Spleen (tissue), 11 donors: ENCODE measurements at regions not wholly inside any gene's neighbourhood (a gene's known extent, or its start where the extent isn't known, plus 50 kb on each side); places are given as distances from the start of the nearest gene placed in this dataset.

Experiments used
- DNase-seq: peaks from one replicate; pipeline ENCODE4 v3.0.0-alpha.2; 2020
- H3K27ac ChIP-seq, 8 donors: fragments of 200-600 bp; sonication (generic) in 7 of 8; 1 replicate in 4 of 8; 2 replicates in 4 of 8; pipeline versions ENCODE4 v1.5.0 to v1.8.0; 2016 to 2021; ENCODE audit warnings: inconsistent platforms in 4 of 8, mild to moderate bottlenecking in 4 of 8, moderate library complexity in 1 of 8
- H3K27me3 ChIP-seq, 7 donors: fragments of 200-600 bp; sonication (generic) in 6 of 7; replicated peaks in 1 of 7; 1 replicate in 4 of 7; 2 replicates in 3 of 7; pipeline versions ENCODE4 v1.5.0 to v1.8.0; 2016 to 2021; ENCODE audit warnings: inconsistent platforms in 3 of 7, mild to moderate bottlenecking in 1 of 7
- H3K36me3 ChIP-seq, 6 donors: fragments of 200-600 bp; sonication (generic) in 5 of 6; 1 replicate in 4 of 6; 2 replicates in 2 of 6; pipeline versions ENCODE4 v1.5.0 to v1.8.0; 2016 to 2021; ENCODE audit warnings: inconsistent platforms in 2 of 6
- H3K4me1 ChIP-seq, 6 donors: fragments of 200-600 bp; sonication (generic) in 5 of 6; 1 replicate in 3 of 6; 2 replicates in 3 of 6; pipeline versions ENCODE4 v1.5.0 to v1.8.0; 2016 to 2021; ENCODE audit warnings: inconsistent platforms in 3 of 6
- H3K4me3 ChIP-seq, 8 donors: fragments of 200-600 bp; sonication (generic) in 7 of 8; 1 replicate in 4 of 8; 2 replicates in 4 of 8; pipeline versions ENCODE4 v1.5.0 to v1.8.0; 2016 to 2021; ENCODE audit warnings: inconsistent platforms in 4 of 8, mild to moderate bottlenecking in 4 of 8, moderate library complexity in 2 of 8
- H3K9me3 ChIP-seq, 8 donors: fragments of 200-600 bp; sonication (generic) in 7 of 8; 1 replicate in 4 of 8; 2 replicates in 4 of 8; pipeline versions ENCODE4 v1.5.0 to v1.8.0; 2016 to 2021; ENCODE audit warnings: inconsistent platforms in 4 of 8
- CTCF ChIP-seq, 11 experiments: fragments of 200-600 bp in 7 of 11; fragments of 450-650 bp in 4 of 11; sonication (generic) in 4 of 11; IDR thresholded peaks in 8 of 11; conservative IDR thresholded peaks in 3 of 11; 1 replicate in 7 of 11; 2 replicates in 4 of 11; pipeline versions ENCODE4 v1.4.0 to v1.8.0; 2016 to 2021; ENCODE audit warnings: antibody characterized with exemption in 11 of 11, inconsistent platforms in 4 of 11, mild to moderate bottlenecking in 1 of 11
- POLR2A ChIP-seq, 3 donors: fragments of 450-650 bp; IDR thresholded peaks; one replicate each; pipeline ENCODE4 v1.5.1; 2017; ENCODE audit warnings: antibody characterized with exemption in 3 of 3, mild to moderate bottlenecking in 1 of 3
- POLR2AphosphoS5 ChIP-seq, 3 donors: sonication (generic); formaldehyde crosslinking; IDR thresholded peaks; one replicate each; pipeline ENCODE4 v1.5.1; 2017; ENCODE audit warnings: antibody characterized with exemption in 3 of 3
- WGBS, 5 donors: extraction: QIAGEN DNeasy Blood & Tissue Kit in 3 of 5; methylation state at CpG; one replicate each; pipeline versions ENCODE4 v1.1.5 to v1.1.7; 2013 to 2018; 5-methylcytosine and 5-hydroxymethylcytosine counted together
- intact Hi-C: fragments of 100-400 bp; cut with DNase I; formaldehyde crosslinking; loops from one replicate; pipeline ENCODE4 v1.15.0; 2023; ENCODE audit warnings: low total_unique reads
- donor health status: healthy with polysubstance abuse.
- donor health status: DM: no; HTN: no; CAD: no; lungs with moderate emphysema.
- donor health status: DM: no; HTN: no; CAD: no.
- donor health status: Bipolar disorder and iron deficiency.
- donor health status: healthy.
- donor health status: DM: no; HTN: no; CAD: no.
- donor health status: DM: yes; HTN: yes; CAD: no.

GRCh38 chr12:89252284-89252683 lies 100.0 kb downstream of the DUSP6 start:
- no peaks in the 10 kb centered on the region for H3K36me3 ChIP-seq
- H3K4me3 ChIP-seq = no peak overlapping the region
- H3K27ac ChIP-seq = peak overlapping the region in 6 of 8 donors; percentile 10 to 72 (median 62)
- H3K27me3 ChIP-seq = no peaks in the 10 kb centered on the region
- H3K4me1 ChIP-seq = peaks cover 0 to 30% (median 7%) of the 10 kb centered on the region in 6 donors
- 86 to 93% (median 87%) methylated on average over 4 of the region's 4 CpGs for WGBS, 5 donors
- TF ChIP-seq CTCF (IDR thresholded peaks at IDR 0.05 in 8 of 11, conservative IDR thresholded peaks at IDR 0.05 in 3 of 11) (no peak), POLR2A (IDR thresholded peaks at IDR 0.05) (no peak), POLR2AphosphoS5 (IDR thresholded peaks at IDR 0.05) (no peak)
- DNase-seq = no peak
- H3K9me3 ChIP-seq = no peaks in the 10 kb centered on the region
- intact Hi-C loops = no loop called here

GRCh38 chr12:89251342-89252271 lies 100.7 kb downstream of the DUSP6 start:
- Histone ChIP-seq H3K4me1 (peaks cover 0 to 30% (median 8%) of the 10 kb centered on the region in 6 donors), H3K4me3 (no peak overlapping the region), H3K27me3 (no peaks in the 10 kb centered on the region), H3K36me3 (no peaks in the 10 kb centered on the region), H3K9me3 (no peaks in the 10 kb centered on the region), H3K27ac (peak overlapping the region in 7 of 8 donors; percentile 10 to 72 (median 63))
- TF ChIP-seq POLR2AphosphoS5 (IDR thresholded peaks at IDR 0.05) (peak in 1 of 3 donors; percentile 34), CTCF (IDR thresholded peaks at IDR 0.05 in 8 of 11, conservative IDR thresholded peaks at IDR 0.05 in 3 of 11) (no peak)
- intact Hi-C loops = no loop called here
- WGBS, 5 donors = 60 to 70% (median 63%) methylated on average over 6 of the region's 6 CpGs
- no peak for DNase-seq

GRCh38 chr12:89250636-89251035 lies 101.7 kb downstream of the DUSP6 start:
- peaks cover 0 to 33% (median 10%) of the 10 kb centered on the region in 6 donors for H3K4me1 ChIP-seq
- no peak for TF ChIP-seq CTCF (IDR thresholded peaks at IDR 0.05 in 8 of 11, conservative IDR thresholded peaks at IDR 0.05 in 3 of 11)
- no peak for TF ChIP-seq POLR2AphosphoS5 (IDR thresholded peaks at IDR 0.05)

GRCh38 chr12:89250213-89250612 lies 102.1 kb downstream of the DUSP6 start:
- intact Hi-C loops = no loop called here
- H3K9me3 ChIP-seq = no peaks in the 10 kb centered on the region
- peaks cover 1 to 38% (median 12%) of the 10 kb centered on the region in 6 donors for H3K4me1 ChIP-seq
- H3K27me3 ChIP-seq = no peaks in the 10 kb centered on the region
- no peak overlapping the region for H3K4me3 ChIP-seq
- no peak for TF ChIP-seq POLR2AphosphoS5 (IDR thresholded peaks at IDR 0.05)
- no peak for TF ChIP-seq CTCF (IDR thresholded peaks at IDR 0.05 in 8 of 11, conservative IDR thresholded peaks at IDR 0.05 in 3 of 11)
- TF ChIP-seq POLR2A (IDR thresholded peaks at IDR 0.05) = no peak
- H3K27ac ChIP-seq = peak overlapping the region in 7 of 8 donors; percentile 10 to 75 (median 64)
- H3K36me3 ChIP-seq = no peaks in the 10 kb centered on the region
- WGBS, 5 donors = 44 to 53% (median 50%) methylated on average over 2 of the region's 2 CpGs
- no peak for DNase-seq

More at GRCh38 chr12:89250636-89251035, 101.7 kb downstream of the DUSP6 start:
- H3K36me3 ChIP-seq = no peaks in the 10 kb centered on the region
- H3K27me3 ChIP-seq = no peaks in the 10 kb centered on the region
- DNase-seq = no peak
- H3K27ac ChIP-seq = peak overlapping the region in 7 of 8 donors; percentile 10 to 75 (median 64)
- no peaks in the 10 kb centered on the region for H3K9me3 ChIP-seq
- intact Hi-C loops = no loop called here
- H3K4me3 ChIP-seq = no peak overlapping the region
